ENCODE measurements at regions not wholly inside any gene's neighbourhood (a gene's known extent, or its start where the extent isn't known, plus 50 kb on each side); places are given as distances from the start of the nearest gene placed in this dataset.

- DNase-seq (ENCODE audit: low read depth) = no peak
- TF ChIP-seq CTCF (IDR thresholded peaks at IDR 0.05; ENCODE audit: insufficient read depth, low read depth, low read length, missing control alignments) = no peak
- no peak overlapping the region for H3K4me3 ChIP-seq (ENCODE audit: low read depth, low read length)
Observed at GRCh38 chr2:41772697-41773096, 275.1 kb upstream of the PKDCC start.

- no peak for TF ChIP-seq CTCF (IDR thresholded peaks at IDR 0.05; ENCODE audit: insufficient read depth, low read depth, low read length, missing control alignments)
- no peak overlapping the region for H3K4me3 ChIP-seq (ENCODE audit: low read depth, low read length)
- DNase-seq (ENCODE audit: low read depth) = no peak
Observed at GRCh38 chr2:41774011-41774605, 273.7 kb upstream of the PKDCC start.

- no peak for TF ChIP-seq CTCF (IDR thresholded peaks at IDR 0.05; ENCODE audit: insufficient read depth, low read depth, low read length, missing control alignments)
- DNase-seq (ENCODE audit: low read depth) = no peak
Observed at GRCh38 chr2:41775366-41776025, 272.3 kb upstream of the PKDCC start.

GRCh38 chr2:41779888-41780287, 267.9 kb upstream of the PKDCC start:
- no peak for DNase-seq (ENCODE audit: low read depth)
- no peak for TF ChIP-seq CTCF (IDR thresholded peaks at IDR 0.05; ENCODE audit: insufficient read depth, low read depth, low read length, missing control alignments)
- no peak overlapping the region for H3K4me3 ChIP-seq (ENCODE audit: low read depth, low read length)

More at GRCh38 chr2:41775366-41776025, 272.3 kb upstream of the PKDCC start:
- H3K4me3 ChIP-seq (ENCODE audit: low read depth, low read length) = no peak overlapping the region

GRCh38 chr2:41782306-41783158, 265.3 kb upstream of the PKDCC start:
- peak; percentile 50 for DNase-seq (ENCODE audit: low read depth)
- TF ChIP-seq CTCF (IDR thresholded peaks at IDR 0.05; ENCODE audit: insufficient read depth, low read depth, low read length, missing control alignments) = peak; percentile 73

GRCh38 chr2:41784496-41784895, 263.3 kb upstream of the PKDCC start:
- DNase-seq (ENCODE audit: low read depth) = no peak
- no peak for TF ChIP-seq CTCF (IDR thresholded peaks at IDR 0.05; ENCODE audit: insufficient read depth, low read depth, low read length, missing control alignments)
- H3K4me3 ChIP-seq (ENCODE audit: low read depth, low read length) = no peak overlapping the region

More at GRCh38 chr2:41782306-41783158, 265.3 kb upstream of the PKDCC start:
- H3K4me3 ChIP-seq (ENCODE audit: low read depth, low read length) = no peak overlapping the region

All from GM12865 (cell line).